ENCODE measurements at regions not wholly inside any gene's neighbourhood (a gene's known extent, or its start where the extent isn't known, plus 50 kb on each side); places are given as distances from the start of the nearest gene placed in this dataset.
A peak's percentile ranks its signal among the peaks of the same experiment; 100 is the strongest.

- Histone ChIP-seq H3K36me3 (replicated peaks; ENCODE audit: control insufficient read depth, insufficient read depth, low read length) (no peaks in the 10 kb centered on the region), H3K27me3 (ENCODE audit: control insufficient read depth, insufficient read depth, low read length) (peaks cover 10% of the 10 kb centered on the region), H3K4me3 (ENCODE audit: insufficient read depth, low read depth, low read length) (no peak overlapping the region)
- DNase-seq = no peak
Measured at GRCh38 chr2:120579916-120580685, 155.6 kb upstream of the GLI2 start.

DNA sequence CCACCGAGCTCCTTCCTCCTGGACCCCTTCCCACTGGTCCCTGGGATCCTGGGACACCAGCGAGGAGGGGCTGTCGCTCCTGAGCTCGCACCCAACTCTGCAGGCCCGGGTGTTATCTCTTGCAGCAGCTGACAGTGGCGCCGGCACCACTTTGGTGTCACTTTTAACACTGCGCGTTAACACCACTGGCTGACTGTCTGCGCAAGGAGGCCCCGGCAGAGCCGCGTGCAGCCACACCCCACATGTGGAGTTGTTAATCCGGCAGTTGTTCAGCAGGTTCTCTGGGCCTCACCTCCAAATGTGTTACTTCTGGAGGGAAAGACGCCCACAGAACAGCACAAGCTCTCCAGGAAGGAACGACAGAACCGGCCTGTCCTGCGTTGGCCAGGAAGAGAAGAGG is 155.0 kb upstream of the GLI2 start:
- H3K27me3 ChIP-seq (ENCODE audit: control insufficient read depth, insufficient read depth, low read length) = peaks cover 8% of the 10 kb centered on the region
- H3K4me3 ChIP-seq (ENCODE audit: insufficient read depth, low read depth, low read length) = no peak overlapping the region
- H3K36me3 ChIP-seq (replicated peaks; ENCODE audit: control insufficient read depth, insufficient read depth, low read length) = no peaks in the 10 kb centered on the region
- DNase-seq = no peak

- Histone ChIP-seq H3K4me3 (ENCODE audit: insufficient read depth, low read depth, low read length) (no peak overlapping the region), H3K27me3 (ENCODE audit: control insufficient read depth, insufficient read depth, low read length) (peaks cover 17% of the 10 kb centered on the region)
Measured at GRCh38 chr2:120583121-120583520, 152.5 kb upstream of the GLI2 start.

GRCh38 chr2:120583851-120584570 is 151.7 kb upstream of the GLI2 start:
- Histone ChIP-seq H3K36me3 (replicated peaks; ENCODE audit: control insufficient read depth, insufficient read depth, low read length) (no peaks in the 10 kb centered on the region), H3K4me3 (ENCODE audit: insufficient read depth, low read depth, low read length) (no peak overlapping the region), H3K27me3 (ENCODE audit: control insufficient read depth, insufficient read depth, low read length) (peaks cover 24% of the 10 kb centered on the region)
- no peak for DNase-seq

More at GRCh38 chr2:120583121-120583520, 152.5 kb upstream of the GLI2 start:
- DNase-seq = no peak
- H3K36me3 ChIP-seq (replicated peaks; ENCODE audit: control insufficient read depth, insufficient read depth, low read length) = no peaks in the 10 kb centered on the region

DNA sequence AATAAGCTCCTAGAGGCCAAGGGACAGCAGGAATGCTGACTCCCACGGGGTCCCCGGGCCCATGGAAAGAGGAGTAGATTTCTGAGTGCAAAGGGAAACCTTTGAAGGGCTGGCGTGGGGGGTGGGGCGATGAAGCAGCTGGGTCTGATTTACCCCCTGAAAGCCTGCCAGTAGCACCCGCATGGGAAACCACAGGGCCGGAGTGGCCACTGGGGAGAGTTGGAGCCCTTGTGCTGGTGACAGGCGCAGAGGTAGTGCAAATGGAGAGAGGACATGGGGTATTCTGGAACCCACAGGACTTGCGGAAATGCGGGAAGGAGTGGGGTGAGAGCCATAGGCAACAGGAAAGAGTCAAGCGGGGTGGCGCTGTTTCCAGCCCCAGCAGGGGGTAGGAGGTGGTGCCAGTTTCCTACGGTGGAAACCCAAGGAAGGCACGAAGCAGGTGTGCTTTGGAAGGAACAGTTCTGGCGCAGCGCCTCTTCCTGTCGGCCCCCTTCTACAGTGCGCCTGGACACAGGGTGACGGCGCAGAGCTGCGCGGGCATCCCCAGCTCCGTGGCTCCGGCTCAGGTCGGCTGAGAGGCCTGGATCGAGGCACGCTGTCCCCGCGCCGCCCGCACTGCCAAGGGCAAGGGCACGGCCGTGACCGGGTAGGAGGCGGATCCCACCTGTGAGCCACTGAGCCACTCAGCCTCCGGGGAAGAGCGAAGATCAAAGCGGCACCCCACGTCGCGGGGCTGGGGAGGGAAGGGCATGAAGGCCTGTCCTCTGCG is 149.0 kb upstream of the GLI2 start:
- H3K4me3 ChIP-seq (ENCODE audit: insufficient read depth, low read depth, low read length) = peak overlapping the region; percentile 43
- H3K27me3 ChIP-seq (ENCODE audit: control insufficient read depth, insufficient read depth, low read length) = peaks cover 26% of the 10 kb centered on the region
- DNase-seq = peak; percentile 86
- H3K36me3 ChIP-seq (replicated peaks; ENCODE audit: control insufficient read depth, insufficient read depth, low read length) = no peaks in the 10 kb centered on the region

GRCh38 chr2:120587279-120587996 is 148.2 kb upstream of the GLI2 start:
- peak; percentile 96 for DNase-seq
- H3K27me3 ChIP-seq (ENCODE audit: control insufficient read depth, insufficient read depth, low read length) = peaks cover 26% of the 10 kb centered on the region

GRCh38 chr2:120587997-120588336 is 147.7 kb upstream of the GLI2 start:
- DNase-seq = peak; percentile 72
- H3K4me3 ChIP-seq (ENCODE audit: insufficient read depth, low read depth, low read length) = no peak overlapping the region
- peaks cover 26% of the 10 kb centered on the region for H3K27me3 ChIP-seq (ENCODE audit: control insufficient read depth, insufficient read depth, low read length)

More at GRCh38 chr2:120587279-120587996, 148.2 kb upstream of the GLI2 start:
- peak overlapping the region; percentile 43 for H3K4me3 ChIP-seq (ENCODE audit: insufficient read depth, low read depth, low read length)
- no peaks in the 10 kb centered on the region for H3K36me3 ChIP-seq (replicated peaks; ENCODE audit: control insufficient read depth, insufficient read depth, low read length)

DNA sequence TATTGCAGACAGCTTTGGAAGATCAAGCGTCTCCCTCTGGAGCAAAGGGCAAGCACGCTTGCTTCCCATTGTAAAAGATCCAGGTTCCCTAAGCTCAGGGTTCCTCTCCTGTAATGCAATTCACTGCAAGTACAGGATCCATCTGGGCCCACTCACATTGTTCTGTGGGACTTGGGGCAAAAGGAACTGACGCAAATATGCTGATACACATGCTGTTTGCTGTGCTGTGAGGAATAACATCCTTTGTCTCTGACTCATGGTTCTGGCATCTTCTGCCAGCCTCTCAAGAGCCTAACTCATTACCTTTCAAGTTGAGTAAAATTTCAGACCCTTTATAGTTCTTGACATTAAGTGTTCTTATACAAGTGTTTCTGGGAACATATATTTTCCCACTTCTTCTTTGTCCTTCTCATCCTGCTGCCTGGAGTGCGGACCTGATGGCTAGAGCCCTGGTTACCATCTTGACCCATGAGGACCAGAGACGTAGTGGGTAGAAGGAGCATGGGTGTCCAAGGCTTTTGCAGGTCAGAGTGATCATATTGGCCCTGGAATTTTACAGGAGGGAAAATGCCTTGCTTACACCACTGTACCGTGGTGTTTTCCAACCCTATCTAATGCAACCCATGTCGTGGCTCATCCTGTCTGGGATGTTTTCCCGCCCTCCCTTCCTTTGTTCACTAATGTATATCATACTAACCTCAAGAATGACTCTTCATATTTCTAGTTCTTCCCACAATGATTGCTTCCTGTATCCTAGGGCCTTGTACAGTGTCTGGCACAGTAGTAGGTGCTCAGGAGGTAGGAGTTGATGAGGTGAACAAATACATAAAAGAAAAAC is 145.7 kb upstream of the GLI2 start:
- Histone ChIP-seq H3K27me3 (ENCODE audit: control insufficient read depth, insufficient read depth, low read length) (peaks cover 26% of the 10 kb centered on the region), H3K36me3 (replicated peaks; ENCODE audit: control insufficient read depth, insufficient read depth, low read length) (no peaks in the 10 kb centered on the region), H3K4me3 (ENCODE audit: insufficient read depth, low read depth, low read length) (no peak overlapping the region)
- no peak for DNase-seq

More at GRCh38 chr2:120587997-120588336, 147.7 kb upstream of the GLI2 start:
- no peaks in the 10 kb centered on the region for H3K36me3 ChIP-seq (replicated peaks; ENCODE audit: control insufficient read depth, insufficient read depth, low read length)

DNA sequence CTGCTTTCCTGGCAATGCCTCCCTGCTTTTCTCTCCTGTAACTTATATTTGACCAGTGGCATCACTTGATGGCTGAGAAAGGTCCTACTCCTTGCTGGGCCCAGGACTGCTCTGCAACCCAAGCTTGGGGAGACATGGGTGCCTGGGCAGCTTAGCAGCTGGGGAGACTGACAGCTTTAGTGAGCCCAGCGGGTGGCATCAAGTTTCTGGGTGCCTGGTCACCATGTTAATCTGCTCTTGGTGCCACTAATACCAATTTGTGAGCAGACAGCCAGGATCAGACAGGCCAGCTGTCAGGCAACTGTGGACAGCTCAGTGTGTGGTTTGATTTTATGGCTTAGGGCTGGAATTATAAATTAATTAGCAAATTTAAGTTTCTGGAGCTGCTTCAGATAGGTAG is 144.8 kb upstream of the GLI2 start:
- H3K27me3 ChIP-seq (ENCODE audit: control insufficient read depth, insufficient read depth, low read length) = peaks cover 26% of the 10 kb centered on the region
- H3K4me3 ChIP-seq (ENCODE audit: insufficient read depth, low read depth, low read length) = no peak overlapping the region
- DNase-seq = no peak
- H3K36me3 ChIP-seq (replicated peaks; ENCODE audit: control insufficient read depth, insufficient read depth, low read length) = no peaks in the 10 kb centered on the region

- H3K27me3 ChIP-seq (ENCODE audit: control insufficient read depth, insufficient read depth, low read length) = peaks cover 22% of the 10 kb centered on the region
- H3K36me3 ChIP-seq (replicated peaks; ENCODE audit: control insufficient read depth, insufficient read depth, low read length) = no peaks in the 10 kb centered on the region
- H3K4me3 ChIP-seq (ENCODE audit: insufficient read depth, low read depth, low read length) = no peak overlapping the region
- DNase-seq = no peak
Measured at GRCh38 chr2:120591572-120591971, 144.1 kb upstream of the GLI2 start.

- H3K36me3 ChIP-seq (replicated peaks; ENCODE audit: control insufficient read depth, insufficient read depth, low read length) = no peaks in the 10 kb centered on the region
- no peak for DNase-seq
- peaks cover 17% of the 10 kb centered on the region for H3K27me3 ChIP-seq (ENCODE audit: control insufficient read depth, insufficient read depth, low read length)
- no peak overlapping the region for H3K4me3 ChIP-seq (ENCODE audit: insufficient read depth, low read depth, low read length)
Measured at GRCh38 chr2:120592084-120592483, 143.6 kb upstream of the GLI2 start.

DNA sequence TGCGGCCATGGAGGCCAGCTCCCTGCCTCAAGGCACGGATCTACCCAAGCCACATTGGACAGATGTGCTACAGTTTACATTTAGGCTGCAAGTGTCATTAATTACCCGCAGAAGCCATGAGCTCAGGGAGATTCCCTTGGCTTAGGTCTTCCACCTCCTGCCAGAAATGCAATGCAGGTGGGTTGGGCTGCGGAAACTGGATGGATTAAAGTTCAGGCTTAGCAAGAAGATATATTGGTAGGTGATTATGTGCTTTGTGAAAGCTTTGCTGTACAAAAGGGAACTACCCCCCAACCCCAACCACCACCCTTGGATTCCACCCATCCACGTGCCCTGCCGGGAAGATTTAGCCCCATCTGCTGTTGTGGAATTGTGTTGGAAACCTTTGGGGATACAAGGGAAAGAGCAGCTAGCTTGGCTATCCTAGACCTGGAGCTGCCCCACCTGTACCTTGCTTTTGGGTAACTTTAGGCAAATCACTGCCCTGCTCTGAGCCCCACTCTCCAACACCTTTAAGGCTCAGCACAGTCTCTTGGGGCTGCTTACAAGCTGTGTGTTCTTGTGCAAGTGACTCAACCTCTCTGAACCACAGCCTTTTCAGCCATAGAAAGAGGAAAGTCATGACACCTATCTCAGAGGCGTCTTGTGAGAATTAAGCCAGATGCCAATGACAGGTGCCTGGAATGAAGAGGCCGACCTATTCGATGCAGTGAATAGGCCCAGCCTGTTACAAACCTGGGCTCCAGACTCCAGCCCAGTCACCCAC is 141.6 kb upstream of the GLI2 start:
- Histone ChIP-seq H3K27me3 (ENCODE audit: control insufficient read depth, insufficient read depth, low read length) (peaks cover 2% of the 10 kb centered on the region), H3K4me3 (ENCODE audit: insufficient read depth, low read depth, low read length) (no peak overlapping the region), H3K36me3 (replicated peaks; ENCODE audit: control insufficient read depth, insufficient read depth, low read length) (no peaks in the 10 kb centered on the region)
- DNase-seq = no peak

Measured in H7 (cell line).